ENCODE measurements at regions not wholly inside any gene's neighbourhood (a gene's known extent, or its start where the extent isn't known, plus 50 kb on each side); places are given as distances from the start of the nearest gene placed in this dataset.

DNA sequence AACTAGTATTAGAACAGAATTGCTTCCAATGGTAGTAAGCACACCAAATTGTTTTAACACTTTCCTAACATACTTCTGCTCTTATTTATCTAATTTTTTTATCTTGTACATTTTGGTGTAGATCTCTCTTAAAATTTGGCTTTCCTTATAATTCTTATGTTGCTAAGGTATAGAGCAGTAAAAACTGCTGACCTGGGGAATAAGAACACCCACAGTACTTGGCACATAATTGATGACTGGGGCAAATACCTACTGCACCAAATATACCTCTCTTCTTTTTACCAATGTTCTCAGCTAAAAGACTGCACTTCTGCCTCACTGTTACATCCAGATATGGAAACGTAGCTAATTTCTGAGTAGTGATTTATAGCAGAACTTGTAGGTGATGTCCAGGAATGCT, 642.2 kb downstream of the LIG4 start:
- DNase-seq (ENCODE audit: low spot score) = no peak

DNA sequence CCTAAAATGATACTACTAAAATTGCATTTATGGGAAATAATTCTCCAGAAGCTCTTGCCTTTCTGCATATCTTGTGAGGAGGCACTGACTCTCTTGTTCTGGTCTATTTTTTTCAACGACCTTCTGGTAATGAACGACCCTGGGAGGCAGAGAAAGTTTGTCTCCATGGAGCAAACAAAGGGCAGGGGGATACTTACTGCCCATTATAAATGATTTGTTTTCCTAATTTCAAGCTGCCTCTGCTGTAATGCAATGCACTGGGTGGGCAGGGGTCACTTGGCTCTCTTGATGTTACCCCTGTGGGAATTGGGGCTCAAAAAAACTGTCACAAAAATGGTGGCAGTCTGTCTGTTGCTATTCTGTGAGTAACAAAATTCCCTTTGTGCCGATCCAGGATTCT, 643.2 kb downstream of the LIG4 start:
- no peak for DNase-seq (ENCODE audit: low spot score)

DNA sequence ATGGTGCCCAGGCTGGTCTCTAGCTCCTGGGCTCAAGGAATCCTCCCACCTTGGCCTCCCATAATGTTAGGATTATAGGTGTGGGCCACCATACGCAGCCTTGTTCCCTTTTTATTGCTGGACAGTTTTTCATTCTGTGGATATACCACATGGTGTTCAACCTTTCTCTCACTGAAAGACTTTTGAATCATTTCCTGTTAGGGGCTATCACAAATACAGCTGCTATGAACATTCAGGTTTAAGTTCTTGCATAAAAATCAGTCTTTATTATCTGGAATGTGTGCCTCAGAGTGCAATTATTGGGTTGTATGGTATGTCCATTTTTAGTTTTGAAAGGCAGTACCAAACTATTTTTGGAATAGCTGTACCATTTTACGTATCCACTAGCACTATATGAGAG, 647.2 kb downstream of the LIG4 start:
- DNase-seq (ENCODE audit: low spot score) = no peak

DNA sequence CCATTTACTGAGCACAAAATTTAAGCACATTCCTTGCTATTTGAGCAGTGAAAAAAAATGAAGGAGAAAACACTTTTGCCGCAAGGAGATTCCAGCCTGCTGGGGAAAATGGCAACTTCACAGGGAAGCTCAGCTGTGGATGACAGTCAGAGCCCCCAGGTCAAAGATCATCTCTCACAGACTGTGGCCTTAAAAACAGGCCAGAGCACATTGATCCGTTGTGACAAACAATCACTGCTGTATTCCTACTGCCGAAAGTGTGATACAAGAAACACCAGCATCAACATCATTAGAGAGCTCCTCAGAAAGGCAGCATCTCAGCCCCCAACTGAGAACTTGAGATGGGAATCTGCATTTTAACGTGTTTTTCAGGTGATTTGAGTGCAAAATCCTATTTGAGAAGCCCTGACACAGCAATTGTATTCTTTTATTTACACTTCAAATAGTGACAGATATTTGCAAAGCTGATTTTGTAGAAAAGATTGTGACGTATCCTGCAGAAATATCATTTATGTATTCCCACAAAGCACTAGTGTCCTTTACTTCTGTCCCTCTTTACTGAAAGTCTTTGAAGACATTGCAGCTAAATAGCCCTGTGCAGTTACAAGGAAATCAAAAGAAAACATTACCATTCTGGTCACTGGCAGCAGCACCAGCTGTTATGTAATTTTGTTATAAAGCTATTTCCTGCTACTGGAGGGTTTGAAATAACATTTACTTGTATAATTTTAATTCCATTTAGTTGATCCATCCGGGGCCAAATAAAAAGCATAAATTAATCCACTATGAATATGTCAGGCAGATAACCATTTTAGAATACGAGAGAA, 652.0 kb downstream of the LIG4 start:
- DNase-seq (ENCODE audit: low spot score) = no peak

DNA sequence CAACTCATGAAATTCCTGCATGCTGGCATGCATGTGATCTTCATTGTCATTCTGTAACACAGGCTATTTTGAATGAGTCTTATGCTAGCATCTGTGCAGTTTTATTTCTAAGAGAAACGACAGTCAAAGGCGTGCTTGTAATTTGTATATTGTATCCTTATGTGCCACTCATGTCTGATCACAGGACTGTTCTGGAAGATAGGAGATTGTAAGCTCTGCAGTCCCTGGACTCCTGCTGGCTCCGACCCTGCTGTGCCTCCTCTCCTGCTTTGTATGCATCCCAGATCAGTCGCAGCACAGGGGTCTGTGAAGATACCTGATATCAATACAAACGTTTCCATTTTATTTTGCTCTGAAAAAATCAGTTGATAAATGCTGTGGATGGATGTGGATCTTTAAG, 653.1 kb downstream of the LIG4 start:
- no peak for DNase-seq (ENCODE audit: low spot score)

DNA sequence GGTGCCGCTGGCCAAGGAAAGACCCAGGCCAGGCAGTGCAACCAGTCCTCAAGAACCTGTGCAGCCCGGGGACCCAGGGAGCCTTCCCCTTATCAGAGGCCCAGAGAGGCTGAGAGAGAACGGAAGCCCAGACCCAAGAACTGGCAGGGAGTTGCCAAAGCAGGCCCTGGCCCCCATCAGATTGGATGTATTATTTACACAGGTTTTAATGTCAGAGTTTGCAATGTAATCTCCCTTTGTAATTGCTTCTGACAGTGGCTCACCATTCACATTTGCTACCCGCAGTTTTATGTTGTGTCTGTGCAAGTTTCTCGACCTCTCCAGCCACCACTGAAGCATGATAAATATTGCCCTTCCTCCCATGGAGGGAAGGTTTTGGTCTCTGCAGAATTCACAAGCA, 660.9 kb downstream of the LIG4 start:
- DNase-seq (ENCODE audit: low spot score) = no peak

DNA sequence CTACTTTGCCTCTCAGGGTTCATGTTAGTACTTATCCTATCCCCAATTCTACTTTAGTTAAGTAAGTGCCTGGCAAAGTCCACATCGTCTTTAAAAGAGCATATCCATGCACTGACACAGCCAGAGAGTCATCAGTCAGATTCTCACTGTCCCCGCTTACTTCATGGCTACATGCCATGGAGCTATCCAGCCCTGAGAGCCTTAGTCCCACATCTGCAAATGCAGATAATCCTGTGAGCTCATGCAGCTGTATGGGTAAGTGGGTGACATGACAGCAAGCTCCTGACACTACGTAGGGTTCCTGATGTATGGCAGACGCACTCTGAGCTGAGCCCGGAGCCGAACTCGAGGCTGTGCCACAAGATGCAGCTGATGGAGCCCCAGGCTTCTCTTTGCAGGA, 661.5 kb downstream of the LIG4 start:
- no peak for DNase-seq (ENCODE audit: low spot score)

DNA sequence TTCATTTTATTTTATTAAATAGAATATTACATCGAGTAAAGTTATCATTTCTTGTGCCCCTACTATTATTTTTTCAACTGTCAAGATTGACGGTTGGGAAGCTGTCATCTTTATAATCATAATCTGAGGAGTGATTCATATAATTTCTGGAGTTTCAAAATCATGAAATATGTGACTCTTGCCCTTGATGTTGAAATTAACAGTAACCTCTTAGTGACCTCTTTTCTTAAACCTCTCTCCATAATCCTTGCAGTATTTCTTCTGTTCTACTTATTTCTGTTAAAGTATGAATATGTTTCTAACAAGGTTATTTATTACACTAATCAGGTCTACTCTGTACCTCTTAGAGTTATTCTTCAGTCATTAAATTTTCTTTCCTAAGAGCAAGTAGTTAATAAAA, 663.8 kb downstream of the LIG4 start:
- DNase-seq (ENCODE audit: low spot score) = no peak

DNA sequence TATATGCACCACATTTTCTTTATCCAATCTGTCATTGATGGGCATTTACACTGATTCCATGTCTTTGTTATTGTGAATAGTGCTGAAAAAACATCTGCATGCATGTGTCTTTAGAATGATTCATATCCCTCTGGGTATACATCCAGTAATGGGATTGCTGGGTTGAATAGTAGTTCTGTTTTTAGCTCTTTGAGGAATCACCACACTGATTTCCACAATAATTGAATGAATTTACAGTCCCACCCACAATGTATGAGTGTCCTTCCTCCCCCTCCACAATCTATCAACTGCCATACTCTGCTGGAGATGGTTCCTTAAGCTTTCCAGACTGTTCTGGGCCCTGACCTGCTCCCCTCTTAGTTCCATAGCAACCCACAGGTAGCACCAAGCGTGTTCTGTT, 667.0 kb downstream of the LIG4 start:
- DNase-seq (ENCODE audit: low spot score) = no peak

DNA sequence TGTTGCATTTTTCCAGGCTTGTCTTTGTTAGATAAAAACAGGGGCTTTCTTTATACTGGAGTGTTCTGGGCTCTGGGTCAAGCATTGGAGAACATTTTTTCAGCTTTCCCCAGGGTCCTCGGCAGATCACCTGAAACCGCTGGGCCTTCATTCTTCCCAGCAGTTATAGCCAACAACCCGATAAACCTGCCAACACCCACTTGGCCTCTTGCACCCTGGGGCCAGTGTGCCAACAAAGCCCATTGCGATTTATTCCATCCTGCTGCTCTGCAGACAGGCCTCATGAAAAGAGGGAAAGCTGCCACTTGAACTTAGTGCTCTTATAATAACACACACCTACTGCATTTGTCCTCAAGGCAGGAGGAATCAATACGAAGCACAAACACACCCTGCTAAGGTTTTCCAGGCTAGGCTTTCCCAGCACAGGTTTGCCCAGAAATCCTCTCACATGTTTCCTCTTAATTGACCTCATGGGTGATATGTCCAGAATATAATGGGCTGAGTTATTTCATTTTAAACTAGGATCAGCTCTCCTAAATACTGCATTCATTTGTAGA, 669.3 kb downstream of the LIG4 start:
- DNase-seq (ENCODE audit: low spot score) = no peak

DNA sequence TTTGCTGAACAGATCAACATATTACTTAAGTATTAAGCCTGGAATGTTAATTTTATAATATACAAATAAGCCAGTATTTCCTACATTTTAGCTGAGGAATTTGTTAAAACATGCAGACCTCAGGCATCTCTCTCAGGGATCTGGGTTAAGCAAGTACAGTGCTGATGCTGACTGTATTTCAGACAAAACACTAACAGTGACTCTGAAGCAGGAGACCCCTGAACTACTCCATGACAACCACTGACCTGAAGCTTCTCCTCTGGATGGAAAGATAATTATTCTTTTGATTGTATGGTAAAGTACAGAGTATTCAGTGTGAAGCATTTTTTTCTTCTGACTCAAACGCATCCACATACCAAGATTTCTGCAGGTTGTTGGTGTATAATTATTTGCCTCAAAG, 680.8 kb downstream of the LIG4 start:
- no peak for DNase-seq (ENCODE audit: low spot score)

DNA sequence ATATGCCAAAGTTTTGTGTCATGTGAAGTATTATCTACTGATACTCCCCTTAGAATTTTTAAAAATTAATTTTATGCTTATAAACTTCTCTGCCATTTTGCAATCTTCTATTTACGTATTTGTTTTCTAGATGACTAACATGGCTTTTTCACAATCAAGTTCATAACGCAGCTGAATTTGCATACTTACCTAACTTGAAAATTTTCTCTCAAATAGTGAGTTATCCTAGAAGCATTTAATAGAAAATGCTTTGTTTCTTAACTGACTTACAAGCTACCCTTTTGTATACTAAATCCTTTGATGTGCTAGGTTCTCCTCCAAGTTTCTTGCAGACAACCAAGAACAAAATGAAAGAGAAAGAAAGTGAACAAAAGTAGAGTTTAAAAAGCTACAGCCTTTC, 683.5 kb downstream of the LIG4 start:
- DNase-seq (ENCODE audit: low spot score) = no peak

DNA sequence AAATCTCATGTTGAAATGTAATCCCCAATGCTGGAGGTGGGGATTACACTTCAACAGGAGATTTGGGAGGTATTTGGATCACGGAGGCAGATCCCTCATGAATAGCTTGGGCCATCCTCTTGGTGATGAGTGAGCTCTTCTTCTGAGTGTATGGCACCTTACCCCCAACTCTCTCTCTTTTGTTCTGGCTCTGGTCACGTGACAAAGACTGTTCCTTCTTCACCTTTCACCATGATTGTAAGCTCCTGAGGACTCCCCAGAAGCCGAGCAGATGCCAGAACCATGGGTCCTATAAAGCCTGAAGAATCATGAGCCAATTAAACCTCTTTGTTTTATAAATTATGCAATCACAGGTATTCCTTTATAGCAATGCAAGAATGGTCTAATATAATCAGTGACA, 684.2 kb downstream of the LIG4 start:
- DNase-seq (ENCODE audit: low spot score) = no peak

DNA sequence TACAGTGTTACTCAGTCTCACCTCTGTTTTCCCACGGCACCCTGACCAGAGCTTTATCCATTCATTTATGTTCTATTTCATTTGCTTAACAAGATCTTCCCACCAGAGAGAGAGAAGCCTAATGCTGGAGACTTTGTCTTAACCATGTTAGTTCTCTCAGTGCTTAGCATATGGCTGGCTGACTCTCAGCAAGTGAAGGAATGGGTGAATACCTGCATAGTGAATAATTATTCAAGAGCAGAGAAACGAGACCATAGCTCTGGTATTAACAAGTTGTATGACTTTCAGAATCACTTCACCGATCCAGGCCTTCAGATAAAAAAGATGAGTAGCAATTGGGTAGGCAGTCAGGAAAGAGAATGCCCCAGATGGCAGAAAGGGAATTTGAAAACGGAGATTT, 686.3 kb downstream of the LIG4 start:
- no peak for DNase-seq (ENCODE audit: low spot score)

DNA sequence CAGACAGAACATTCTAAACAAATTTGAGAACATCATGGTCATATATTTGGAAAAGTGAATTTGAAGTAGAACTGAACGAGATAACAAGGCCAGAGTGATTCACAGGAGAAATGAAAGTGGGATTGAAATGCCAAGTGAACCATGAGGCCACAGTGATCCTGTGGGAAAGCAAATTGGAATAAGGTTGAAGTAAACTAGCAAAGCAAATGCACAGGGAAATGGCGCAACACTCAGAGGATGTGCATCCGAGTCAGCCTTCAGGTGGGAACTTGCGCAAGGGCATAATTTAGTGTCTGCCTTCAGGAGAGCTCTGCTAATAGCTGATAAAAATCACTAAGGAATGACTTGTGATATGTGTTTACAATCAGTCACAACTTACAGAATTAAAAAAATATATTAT, 696.6 kb downstream of the LIG4 start:
- DNase-seq (ENCODE audit: low spot score) = no peak

DNA sequence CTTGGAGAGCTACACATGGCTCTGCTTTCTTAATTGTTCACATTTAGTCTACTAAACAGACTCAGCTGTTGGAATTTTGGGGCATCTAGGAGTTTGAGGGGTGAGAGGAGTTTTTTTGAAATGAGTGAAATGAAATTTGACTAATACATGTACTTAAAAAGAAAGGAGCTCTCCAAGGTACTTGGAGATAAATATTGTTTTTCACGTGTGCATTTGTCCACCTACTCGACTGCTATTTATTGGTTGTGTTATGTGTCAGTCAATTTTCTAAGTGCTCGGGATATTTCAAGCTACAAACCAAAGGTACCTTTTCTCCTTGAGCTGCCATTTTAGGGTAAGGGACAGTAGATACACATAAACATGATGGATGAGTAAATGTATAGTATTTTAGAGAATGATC, 697.0 kb downstream of the LIG4 start:
- DNase-seq (ENCODE audit: low spot score) = no peak

DNA sequence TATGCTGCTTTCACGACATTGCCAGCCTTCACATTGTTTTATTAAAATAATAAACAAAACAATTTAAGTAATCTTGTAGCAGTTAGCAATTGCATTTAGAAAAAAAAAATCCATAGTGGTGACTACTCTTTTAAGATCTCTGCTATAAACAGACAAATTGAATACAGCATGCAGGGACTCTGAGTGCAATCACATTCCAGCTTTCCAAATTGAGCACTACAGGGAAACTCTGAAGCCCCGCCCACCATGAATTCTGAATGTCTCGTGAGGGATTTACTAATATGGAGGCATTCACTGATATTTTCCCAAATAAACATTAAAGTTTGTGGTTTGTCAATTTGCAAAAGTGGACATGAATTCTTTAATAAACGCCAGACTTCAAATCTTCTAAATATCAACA, 698.8 kb downstream of the LIG4 start:
- DNase-seq (ENCODE audit: low spot score) = no peak

DNA sequence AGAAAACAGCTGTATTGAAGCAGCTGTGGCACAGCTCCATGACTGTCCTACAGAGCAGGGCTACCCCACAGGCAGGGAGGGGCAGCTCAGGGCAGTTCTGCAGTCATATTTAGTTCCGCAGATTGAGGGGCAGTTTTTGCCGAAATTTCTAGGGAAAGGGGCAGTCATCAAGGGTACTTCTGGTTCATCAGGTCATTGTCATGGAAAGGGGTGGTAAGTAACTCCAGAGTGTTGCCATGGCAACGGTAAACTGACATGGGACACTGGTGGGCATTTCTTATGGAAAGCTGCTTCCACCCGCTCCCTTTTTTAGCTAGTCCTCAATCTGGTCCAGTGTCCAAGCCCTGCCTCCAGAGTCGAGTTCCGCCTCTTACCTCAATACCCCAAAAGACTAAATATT, 702.8 kb downstream of the LIG4 start:
- no peak for DNase-seq (ENCODE audit: low spot score)

DNA sequence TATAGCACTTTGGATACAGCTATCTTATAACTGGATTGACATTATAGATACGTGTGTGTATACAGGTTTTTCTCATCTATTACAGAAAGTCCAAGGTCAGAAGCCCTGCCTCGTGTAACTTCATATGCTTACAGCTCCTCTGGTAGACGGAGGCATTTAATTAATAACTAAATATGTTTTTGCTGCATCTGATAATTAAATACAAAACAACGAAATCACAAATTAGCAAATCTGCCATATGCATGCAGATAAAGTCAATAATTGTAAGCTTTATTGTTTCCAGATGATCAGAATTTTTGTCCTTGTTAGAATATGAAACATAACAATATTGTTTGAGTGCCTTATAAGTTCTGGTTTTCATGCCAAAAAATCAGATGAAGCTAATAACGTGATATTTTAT, 717.7 kb downstream of the LIG4 start:
- no peak for DNase-seq (ENCODE audit: low spot score)

DNA sequence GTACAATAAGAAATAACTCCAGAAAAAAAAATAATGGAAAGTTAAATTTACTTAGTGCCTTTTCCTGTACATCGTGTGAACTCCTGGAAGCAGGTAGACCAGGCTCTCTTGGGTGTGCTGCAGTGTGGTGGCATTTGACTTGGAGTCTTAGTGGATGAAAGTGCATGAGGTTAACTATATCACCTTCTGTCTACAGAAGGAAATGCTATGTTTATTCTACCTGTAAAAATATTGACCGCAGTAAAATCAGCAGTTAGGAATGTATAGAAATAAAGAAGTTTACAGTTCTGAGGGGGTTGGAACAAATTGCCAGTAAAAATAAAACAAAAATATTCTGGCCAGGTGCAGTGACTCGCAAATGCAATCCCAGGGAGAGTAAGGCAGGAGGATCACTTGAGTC, 722.1 kb downstream of the LIG4 start:
- no peak for DNase-seq (ENCODE audit: low spot score)

DNA sequence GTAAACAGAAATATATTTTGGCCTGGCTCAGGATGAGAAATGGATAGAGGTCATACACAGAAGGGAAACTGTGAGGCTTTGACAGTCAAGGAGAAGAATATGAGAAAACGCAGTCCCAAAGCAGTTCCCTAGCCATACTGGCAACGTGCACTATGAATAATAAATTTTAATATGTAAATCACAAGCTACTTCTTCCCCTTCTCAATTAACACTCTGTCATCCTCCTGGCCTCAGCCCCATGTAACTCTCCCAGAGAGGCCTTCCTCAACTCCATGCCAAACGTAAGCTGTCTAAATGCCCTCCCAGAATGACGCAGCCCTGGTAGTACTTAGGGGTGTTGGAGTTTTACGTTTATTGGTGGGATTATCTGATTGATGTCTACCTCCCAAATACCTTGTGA, 732.6 kb downstream of the LIG4 start:
- no peak for DNase-seq (ENCODE audit: low spot score)

DNA sequence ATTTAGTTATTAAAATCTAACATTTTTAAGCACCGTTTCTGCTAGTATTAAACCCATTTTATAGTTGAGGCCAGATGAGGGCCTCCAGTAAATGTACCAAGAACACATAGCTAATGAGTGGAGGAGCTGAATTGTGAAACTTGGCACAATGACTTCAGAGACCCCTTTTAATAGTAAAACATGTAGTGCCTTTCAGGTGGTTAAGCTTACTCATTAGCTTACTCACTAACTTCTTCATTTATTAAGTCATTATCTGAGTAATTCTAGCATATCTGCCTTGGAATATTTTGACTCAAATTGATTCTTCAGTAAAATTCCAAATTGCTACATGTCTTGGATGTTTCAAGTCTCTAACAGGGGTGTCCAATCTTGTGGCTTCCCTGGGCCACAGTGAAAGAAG, 735.2 kb downstream of the LIG4 start:
- no peak for DNase-seq (ENCODE audit: low spot score)

DNA sequence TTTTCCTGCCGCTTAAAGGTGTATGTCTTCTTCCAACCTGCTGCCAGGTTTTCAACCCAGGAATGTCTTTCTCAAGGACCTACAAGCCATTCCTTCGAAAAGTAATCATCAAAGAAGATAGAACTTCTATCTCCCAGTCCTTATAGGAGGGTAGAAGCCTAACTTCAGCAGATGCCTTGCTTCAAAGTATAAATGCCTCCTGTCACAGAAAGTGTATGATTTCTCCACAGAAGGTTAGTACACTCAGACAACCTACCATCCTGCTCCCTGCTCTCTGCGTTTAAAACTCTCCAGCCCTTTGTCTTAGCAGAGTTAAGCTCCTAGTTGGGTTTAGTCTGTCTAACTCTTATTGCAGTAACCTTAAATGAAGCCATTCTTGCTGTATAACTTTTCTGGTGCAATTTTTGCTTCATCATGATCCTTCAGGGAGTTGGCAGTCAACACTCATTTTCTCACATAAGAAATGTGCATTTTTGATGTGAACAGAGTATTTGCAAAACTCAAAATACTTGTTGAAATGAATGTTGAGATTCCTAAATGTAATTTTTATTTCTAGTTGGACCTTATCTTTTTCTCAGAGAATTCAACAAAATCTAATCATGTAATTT, 737.5 kb downstream of the LIG4 start:
- no peak for DNase-seq (ENCODE audit: low spot score)
